HG03108 (cell line): ENCODE measurements at regions not wholly inside any gene's neighbourhood (a gene's known extent, or its start where the extent isn't known, plus 50 kb on each side); places are given as distances from the start of the nearest gene placed in this dataset.

Experiments used
- ATAC-seq: cut with Tn5 transposase; IDR thresholded peaks from one replicate; pipeline ENCODE4 v1.9.1; 2021; ENCODE audit warnings: moderate library complexity; ENCODE audit not compliant: unreplicated experiment

GRCh38 chr5:107219993-107220392 lies 450.7 kb downstream of the EFNA5 start:
- no peak for ATAC-seq

GRCh38 chr5:107218457-107219193 lies 452.1 kb downstream of the EFNA5 start:
- no peak for ATAC-seq

GRCh38 chr5:107217721-107218130 lies 453.0 kb downstream of the EFNA5 start:
- no peak for ATAC-seq

GRCh38 chr5:107216587-107216986 lies 454.1 kb downstream of the EFNA5 start:
- ATAC-seq: no peak

GRCh38 chr5:107215611-107216010 lies 455.1 kb downstream of the EFNA5 start:
- ATAC-seq: no peak

GRCh38 chr5:107213025-107213424 lies 457.7 kb downstream of the EFNA5 start:
- ATAC-seq: no peak

GRCh38 chr5:107211630-107212029 lies 459.1 kb downstream of the EFNA5 start:
- ATAC-seq: no peak

- no peak for ATAC-seq
Measured at GRCh38 chr5:107208867-107209266, 461.9 kb downstream of the EFNA5 start.

- ATAC-seq: no peak
Measured at GRCh38 chr5:107204413-107204812, 466.3 kb downstream of the EFNA5 start.

- no peak for ATAC-seq
Measured at GRCh38 chr5:107203243-107203642, 467.5 kb downstream of the EFNA5 start.

- ATAC-seq: no peak
Measured at GRCh38 chr5:107199756-107200155, 471.0 kb downstream of the EFNA5 start.

- no peak for ATAC-seq
Measured at GRCh38 chr5:107196500-107197059, 474.2 kb downstream of the EFNA5 start.

GRCh38 chr5:107195890-107196395 lies 474.8 kb downstream of the EFNA5 start:
- ATAC-seq: no peak

GRCh38 chr5:107184871-107185270 lies 485.9 kb downstream of the EFNA5 start:
- no peak for ATAC-seq

GRCh38 chr5:107184066-107184465 lies 486.7 kb downstream of the EFNA5 start:
- ATAC-seq: no peak

GRCh38 chr5:107170620-107171019 lies 500.1 kb downstream of the EFNA5 start:
- no peak for ATAC-seq

GRCh38 chr5:107169867-107170266 lies 500.9 kb downstream of the EFNA5 start:
- no peak for ATAC-seq

- ATAC-seq: no peak
Measured at GRCh38 chr5:107168848-107169752, 501.6 kb downstream of the EFNA5 start.

GRCh38 chr5:107168086-107168485 lies 502.7 kb downstream of the EFNA5 start:
- no peak for ATAC-seq

- no peak for ATAC-seq
Measured at GRCh38 chr5:107165296-107165695, 505.4 kb downstream of the EFNA5 start.

- no peak for ATAC-seq
Measured at GRCh38 chr5:107157809-107158208, 512.9 kb downstream of the EFNA5 start.

GRCh38 chr5:107155707-107156106 lies 515.0 kb downstream of the EFNA5 start:
- ATAC-seq: no peak
